Stimulated activated naive CD8-positive, alpha-beta T cell treated with anti-CD3 and anti-CD28 coated beads, Interleukin-15, Interleukin-2, amounts not matched to agents 100 ng/mL and 50 ng/mL, for 24 hours (primary cell): ENCODE measurements at regions not wholly inside any gene's neighbourhood (a gene's known extent, or its start where the extent isn't known, plus 50 kb on each side); places are given as distances from the start of the nearest gene placed in this dataset.

Experiments
- H3K27ac Mint-ChIP-seq: one replicate; pipeline ENCODE4 v1.8.0; 2021; ENCODE audit warnings: mild to moderate bottlenecking, mixed read lengths
- H3K27me3 Mint-ChIP-seq: one replicate; pipeline ENCODE4 v1.8.0; 2021; ENCODE audit warnings: mixed read lengths
- H3K36me3 Mint-ChIP-seq: one replicate; pipeline ENCODE4 v1.8.0; 2021; ENCODE audit warnings: low read depth, mixed read lengths
- H3K4me1 Mint-ChIP-seq: one replicate; pipeline ENCODE4 v1.8.0; 2021; ENCODE audit warnings: low read depth, mixed read lengths
- H3K4me3 Mint-ChIP-seq: one replicate; pipeline ENCODE4 v1.8.0; 2021; ENCODE audit warnings: mild to moderate bottlenecking, mixed read lengths
- H3K9me3 Mint-ChIP-seq: one replicate; pipeline ENCODE4 v1.8.0; 2021; ENCODE audit warnings: mixed read lengths

- no peak overlapping the region for H3K27ac Mint-ChIP-seq
- no peaks in the 10 kb centered on the region for H3K36me3 Mint-ChIP-seq
Observed at GRCh38 chr11:20261526-20261925, 101.3 kb upstream of the DBX1 start.

GRCh38 chr11:20260307-20260706 lies 100.0 kb upstream of the DBX1 start:
- Mint-ChIP-seq H3K4me3 (no peak overlapping the region), H3K36me3 (no peaks in the 10 kb centered on the region), H3K27ac (no peak overlapping the region)

More at GRCh38 chr11:20261526-20261925, 101.3 kb upstream of the DBX1 start:
- no peaks in the 10 kb centered on the region for H3K4me1 Mint-ChIP-seq
- H3K9me3 Mint-ChIP-seq = no peaks in the 10 kb centered on the region
- H3K4me3 Mint-ChIP-seq = no peak overlapping the region
- H3K27me3 Mint-ChIP-seq = peaks cover 25% of the 10 kb centered on the region

GRCh38 chr11:20259506-20259905 lies 99.2 kb upstream of the DBX1 start:
- H3K4me1 Mint-ChIP-seq = no peaks in the 10 kb centered on the region
- peaks cover 21% of the 10 kb centered on the region for H3K27me3 Mint-ChIP-seq
- H3K4me3 Mint-ChIP-seq = no peak overlapping the region
- H3K27ac Mint-ChIP-seq = no peak overlapping the region
- no peaks in the 10 kb centered on the region for H3K9me3 Mint-ChIP-seq
- no peaks in the 10 kb centered on the region for H3K36me3 Mint-ChIP-seq

More at GRCh38 chr11:20260307-20260706, 100.0 kb upstream of the DBX1 start:
- H3K27me3 Mint-ChIP-seq = peaks cover 21% of the 10 kb centered on the region
- H3K4me1 Mint-ChIP-seq = no peaks in the 10 kb centered on the region
- H3K9me3 Mint-ChIP-seq = no peaks in the 10 kb centered on the region

GRCh38 chr11:20258376-20258895 lies 98.2 kb upstream of the DBX1 start:
- H3K36me3 Mint-ChIP-seq = no peaks in the 10 kb centered on the region
- no peak overlapping the region for H3K4me3 Mint-ChIP-seq
- no peak overlapping the region for H3K27ac Mint-ChIP-seq
- H3K4me1 Mint-ChIP-seq = no peaks in the 10 kb centered on the region
- H3K9me3 Mint-ChIP-seq = no peaks in the 10 kb centered on the region
- H3K27me3 Mint-ChIP-seq = peaks cover 18% of the 10 kb centered on the region

- no peaks in the 10 kb centered on the region for H3K9me3 Mint-ChIP-seq
- no peaks in the 10 kb centered on the region for H3K36me3 Mint-ChIP-seq
- H3K4me1 Mint-ChIP-seq = no peaks in the 10 kb centered on the region
- peaks cover 20% of the 10 kb centered on the region for H3K27me3 Mint-ChIP-seq
- H3K4me3 Mint-ChIP-seq = no peak overlapping the region
- H3K27ac Mint-ChIP-seq = no peak overlapping the region
Observed at GRCh38 chr11:20256925-20257324, 96.7 kb upstream of the DBX1 start.

- no peaks in the 10 kb centered on the region for H3K4me1 Mint-ChIP-seq
- no peak overlapping the region for H3K27ac Mint-ChIP-seq
- no peaks in the 10 kb centered on the region for H3K9me3 Mint-ChIP-seq
- H3K4me3 Mint-ChIP-seq = no peak overlapping the region
- no peaks in the 10 kb centered on the region for H3K36me3 Mint-ChIP-seq
- peaks cover 24% of the 10 kb centered on the region for H3K27me3 Mint-ChIP-seq
Observed at GRCh38 chr11:20253796-20254195, 93.5 kb upstream of the DBX1 start.

- no peaks in the 10 kb centered on the region for H3K36me3 Mint-ChIP-seq
- H3K9me3 Mint-ChIP-seq = no peaks in the 10 kb centered on the region
- no peaks in the 10 kb centered on the region for H3K4me1 Mint-ChIP-seq
- no peak overlapping the region for H3K4me3 Mint-ChIP-seq
- peaks cover 26% of the 10 kb centered on the region for H3K27me3 Mint-ChIP-seq
- no peak overlapping the region for H3K27ac Mint-ChIP-seq
Observed at GRCh38 chr11:20251496-20251895, 91.2 kb upstream of the DBX1 start.

- H3K36me3 Mint-ChIP-seq = no peaks in the 10 kb centered on the region
- H3K4me3 Mint-ChIP-seq = no peak overlapping the region
- no peaks in the 10 kb centered on the region for H3K9me3 Mint-ChIP-seq
- H3K4me1 Mint-ChIP-seq = no peaks in the 10 kb centered on the region
- H3K27me3 Mint-ChIP-seq = peaks cover 26% of the 10 kb centered on the region
- H3K27ac Mint-ChIP-seq = no peak overlapping the region
Observed at GRCh38 chr11:20250644-20251247, 90.5 kb upstream of the DBX1 start.

GRCh38 chr11:20249796-20250195 lies 89.5 kb upstream of the DBX1 start:
- Mint-ChIP-seq H3K9me3 (no peaks in the 10 kb centered on the region), H3K4me3 (no peak overlapping the region)

GRCh38 chr11:20249378-20249777 lies 89.1 kb upstream of the DBX1 start:
- peaks cover 26% of the 10 kb centered on the region for H3K27me3 Mint-ChIP-seq

More at GRCh38 chr11:20249796-20250195, 89.5 kb upstream of the DBX1 start:
- Mint-ChIP-seq H3K36me3 (no peaks in the 10 kb centered on the region), H3K4me1 (no peaks in the 10 kb centered on the region), H3K27me3 (peaks cover 26% of the 10 kb centered on the region), H3K27ac (no peak overlapping the region)

GRCh38 chr11:20248871-20249270 lies 88.6 kb upstream of the DBX1 start:
- Mint-ChIP-seq H3K4me3 (no peak overlapping the region), H3K27ac (no peak overlapping the region), H3K27me3 (peaks cover 27% of the 10 kb centered on the region), H3K4me1 (no peaks in the 10 kb centered on the region), H3K36me3 (no peaks in the 10 kb centered on the region), H3K9me3 (no peaks in the 10 kb centered on the region)

More at GRCh38 chr11:20249378-20249777, 89.1 kb upstream of the DBX1 start:
- Mint-ChIP-seq H3K27ac (no peak overlapping the region), H3K36me3 (no peaks in the 10 kb centered on the region), H3K9me3 (no peaks in the 10 kb centered on the region), H3K4me3 (no peak overlapping the region), H3K4me1 (no peaks in the 10 kb centered on the region)

GRCh38 chr11:20248121-20248772 lies 88.0 kb upstream of the DBX1 start:
- Mint-ChIP-seq H3K4me1 (no peaks in the 10 kb centered on the region), H3K27ac (no peak overlapping the region), H3K4me3 (no peak overlapping the region), H3K9me3 (no peaks in the 10 kb centered on the region), H3K27me3 (peaks cover 30% of the 10 kb centered on the region), H3K36me3 (no peaks in the 10 kb centered on the region)

GRCh38 chr11:20247591-20248007 lies 87.3 kb upstream of the DBX1 start:
- no peaks in the 10 kb centered on the region for H3K9me3 Mint-ChIP-seq
- H3K27ac Mint-ChIP-seq = no peak overlapping the region
- H3K27me3 Mint-ChIP-seq = peaks cover 30% of the 10 kb centered on the region
- no peak overlapping the region for H3K4me3 Mint-ChIP-seq
- no peaks in the 10 kb centered on the region for H3K36me3 Mint-ChIP-seq
- no peaks in the 10 kb centered on the region for H3K4me1 Mint-ChIP-seq

- H3K27ac Mint-ChIP-seq = no peak overlapping the region
- H3K27me3 Mint-ChIP-seq = peaks cover 34% of the 10 kb centered on the region
- peaks cover 4% of the 10 kb centered on the region for H3K9me3 Mint-ChIP-seq
- no peaks in the 10 kb centered on the region for H3K36me3 Mint-ChIP-seq
- no peak overlapping the region for H3K4me3 Mint-ChIP-seq
- H3K4me1 Mint-ChIP-seq = no peaks in the 10 kb centered on the region
Observed at GRCh38 chr11:20243974-20244373, 83.7 kb upstream of the DBX1 start.

GRCh38 chr11:20238712-20239111 lies 78.4 kb upstream of the DBX1 start:
- Mint-ChIP-seq H3K27me3 (peaks cover 38% of the 10 kb centered on the region), H3K36me3 (peaks cover 5% of the 10 kb centered on the region), H3K27ac (no peak overlapping the region), H3K4me3 (no peak overlapping the region), H3K4me1 (no peaks in the 10 kb centered on the region), H3K9me3 (peaks cover 17% of the 10 kb centered on the region)
